Ishikawa (cell line): ENCODE measurements at regions not wholly inside any gene's neighbourhood (a gene's known extent, or its start where the extent isn't known, plus 50 kb on each side); places are given as distances from the start of the nearest gene placed in this dataset.

Experiments
- CREB1 ChIP-seq: IDR thresholded peaks from 2 replicates; pipeline ENCODE4 v1.6.1; 2012; ENCODE audit warnings: low read depth
- EGR1 ChIP-seq: IDR thresholded peaks from 2 replicates; pipeline ENCODE4 v1.6.1; 2012
- EP300 ChIP-seq: IDR thresholded peaks from 2 replicates; pipeline ENCODE4 v1.6.1; 2012; ENCODE audit warnings: borderline replicate concordance
- FOXM1 ChIP-seq: IDR thresholded peaks from 2 replicates; pipeline ENCODE4 v1.6.1; 2012; ENCODE audit warnings: low read depth, borderline replicate concordance
- MAX ChIP-seq: IDR thresholded peaks from 2 replicates; pipeline ENCODE4 v1.6.1; 2012
- NFIC ChIP-seq: IDR thresholded peaks from 2 replicates; pipeline ENCODE4 v1.6.1; 2012
- RAD21 ChIP-seq: IDR thresholded peaks from 2 replicates; pipeline ENCODE4 v1.6.1; 2012; ENCODE audit warnings: low read depth
- TAF1 ChIP-seq: IDR thresholded peaks from 2 replicates; pipeline ENCODE4 v1.6.1; 2012; ENCODE audit warnings: low read depth, mild to moderate bottlenecking
- TEAD4 ChIP-seq: IDR thresholded peaks from 2 replicates; pipeline ENCODE4 v1.6.1; 2012
- YY1 ChIP-seq: IDR thresholded peaks from 2 replicates; pipeline ENCODE4 v1.6.1; 2012; ENCODE audit warnings: low read depth
- ZBTB7A ChIP-seq: IDR thresholded peaks from 2 replicates; pipeline ENCODE4 v1.6.1; 2012; ENCODE audit warnings: low read depth
- TF ChIP-seq, protein P1 (sequence below): IDR thresholded peaks from 2 replicates; pipeline ENCODE4 v1.6.1; 2012; ENCODE audit warnings: low read depth, mild to moderate bottlenecking

DNA sequence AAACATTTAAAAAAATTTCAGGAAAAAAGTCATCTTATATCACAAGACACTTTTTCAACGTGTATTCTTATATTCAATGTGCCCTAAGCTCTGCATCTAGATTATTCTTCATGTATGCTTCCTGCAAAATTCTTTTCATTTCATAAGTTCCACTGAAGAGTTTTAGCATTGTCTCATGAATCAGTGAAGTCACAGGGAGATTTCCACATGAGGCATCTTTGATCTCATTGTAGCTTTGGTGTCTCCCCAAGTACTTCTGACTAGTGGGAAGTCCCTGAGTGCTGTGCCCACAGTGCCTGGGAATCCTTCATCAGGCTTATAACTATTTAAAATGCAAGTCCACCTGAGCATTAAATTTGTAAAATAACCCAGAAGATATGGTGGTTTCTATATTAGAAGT, 123.8 kb downstream of the MAD2L1 start:
- TF ChIP-seq MAX (no peak), RAD21 (no peak), FOXM1 (no peak), CREB1 (no peak), TEAD4 (no peak), EP300 (no peak), EGR1 (no peak), ZBTB7A (no peak), NFIC (no peak), YY1 (no peak), TAF1 (no peak)
- TF ChIP-seq, protein P1, sequence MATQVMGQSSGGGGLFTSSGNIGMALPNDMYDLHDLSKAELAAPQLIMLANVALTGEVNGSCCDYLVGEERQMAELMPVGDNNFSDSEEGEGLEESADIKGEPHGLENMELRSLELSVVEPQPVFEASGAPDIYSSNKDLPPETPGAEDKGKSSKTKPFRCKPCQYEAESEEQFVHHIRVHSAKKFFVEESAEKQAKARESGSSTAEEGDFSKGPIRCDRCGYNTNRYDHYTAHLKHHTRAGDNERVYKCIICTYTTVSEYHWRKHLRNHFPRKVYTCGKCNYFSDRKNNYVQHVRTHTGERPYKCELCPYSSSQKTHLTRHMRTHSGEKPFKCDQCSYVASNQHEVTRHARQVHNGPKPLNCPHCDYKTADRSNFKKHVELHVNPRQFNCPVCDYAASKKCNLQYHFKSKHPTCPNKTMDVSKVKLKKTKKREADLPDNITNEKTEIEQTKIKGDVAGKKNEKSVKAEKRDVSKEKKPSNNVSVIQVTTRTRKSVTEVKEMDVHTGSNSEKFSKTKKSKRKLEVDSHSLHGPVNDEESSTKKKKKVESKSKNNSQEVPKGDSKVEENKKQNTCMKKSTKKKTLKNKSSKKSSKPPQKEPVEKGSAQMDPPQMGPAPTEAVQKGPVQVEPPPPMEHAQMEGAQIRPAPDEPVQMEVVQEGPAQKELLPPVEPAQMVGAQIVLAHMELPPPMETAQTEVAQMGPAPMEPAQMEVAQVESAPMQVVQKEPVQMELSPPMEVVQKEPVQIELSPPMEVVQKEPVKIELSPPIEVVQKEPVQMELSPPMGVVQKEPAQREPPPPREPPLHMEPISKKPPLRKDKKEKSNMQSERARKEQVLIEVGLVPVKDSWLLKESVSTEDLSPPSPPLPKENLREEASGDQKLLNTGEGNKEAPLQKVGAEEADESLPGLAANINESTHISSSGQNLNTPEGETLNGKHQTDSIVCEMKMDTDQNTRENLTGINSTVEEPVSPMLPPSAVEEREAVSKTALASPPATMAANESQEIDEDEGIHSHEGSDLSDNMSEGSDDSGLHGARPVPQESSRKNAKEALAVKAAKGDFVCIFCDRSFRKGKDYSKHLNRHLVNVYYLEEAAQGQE: no peak
